GM23338 (cell line): ENCODE measurements at regions not wholly inside any gene's neighbourhood (a gene's known extent, or its start where the extent isn't known, plus 50 kb on each side); places are given as distances from the start of the nearest gene placed in this dataset.

Experiments used
- ATAC-seq: fragments of 200-7000 bp; cut with Tn5 transposase; 3 replicates; pipeline ENCODE4 v1.9.1; 2020
- DNase-seq: peaks from one replicate; pipeline ENCODE4 v3.0.0-alpha.2; 2015; ENCODE audit warnings: low spot score
- H2AFZ ChIP-seq: fragments of 200-600 bp; sonication (generic); 2 replicates; pipeline ENCODE4 v1.8.0; 2016; ENCODE audit warnings: antibody characterized with exemption, mild to moderate bottlenecking, moderate library complexity
- H3F3A ChIP-seq: fragments of 200-600 bp; sonication (generic); replicated peaks from 2 replicates; pipeline ENCODE4 v1.8.0; 2017; ENCODE audit warnings: antibody characterized with exemption, mixed run types, low read depth
- H3K27ac ChIP-seq: fragments of 200-600 bp; sonication (generic); 2 replicates; pipeline ENCODE4 v1.6.1; 2016; ENCODE audit warnings: low read depth
- H3K27me3 ChIP-seq: fragments of 200-600 bp; sonication (generic); 2 replicates; pipeline ENCODE4 v1.8.0; 2016; ENCODE audit warnings: mild to moderate bottlenecking, mixed run types, moderate library complexity; ENCODE audit not compliant: insufficient read depth
- H3K36me3 ChIP-seq: fragments of 200-600 bp; sonication (generic); 2 replicates; pipeline ENCODE4 v1.8.0; 2016; ENCODE audit warnings: mild to moderate bottlenecking; ENCODE audit not compliant: insufficient read depth
- H3K4me1 ChIP-seq: fragments of 200-600 bp; sonication (generic); 2 replicates; pipeline ENCODE4 v1.8.0; 2016; ENCODE audit warnings: mild to moderate bottlenecking, moderate library complexity; ENCODE audit not compliant: insufficient read depth
- H3K4me2 ChIP-seq: fragments of 200-600 bp; sonication (generic); 2 replicates; pipeline ENCODE4 v1.7.1; 2017; ENCODE audit warnings: mixed run types
- H3K4me3 ChIP-seq: fragments of 200-600 bp; sonication (generic); 2 replicates; pipeline ENCODE4 v1.6.1; 2016; ENCODE audit warnings: mixed run types
- H3K79me2 ChIP-seq: fragments of 200-600 bp; sonication (generic); replicated peaks from 2 replicates; pipeline ENCODE4 v1.8.0; 2017; ENCODE audit warnings: mild to moderate bottlenecking; ENCODE audit not compliant: insufficient read depth
- H3K9me2 ChIP-seq: fragments of 200-600 bp; sonication (generic); 2 replicates; pipeline ENCODE4 v1.8.0; 2017; ENCODE audit not compliant: insufficient read depth
- H4K20me1 ChIP-seq: fragments of 200-600 bp; sonication (generic); replicated peaks from 2 replicates; pipeline ENCODE4 v1.8.0; 2017; ENCODE audit warnings: mild to moderate bottlenecking; ENCODE audit not compliant: insufficient read depth
- H3K27ac Mint-ChIP-seq: 2 replicates; pipeline ENCODE4 v1.8.0; 2020; ENCODE audit warnings: inconsistent platforms, mild to moderate bottlenecking, moderate library complexity, mixed read lengths
- H3K27me3 Mint-ChIP-seq: 3 replicates; pipeline ENCODE4 v1.8.0; 2022; ENCODE audit warnings: low read depth, mild to moderate bottlenecking, moderate library complexity, mixed read lengths, inconsistent platforms; ENCODE audit not compliant: insufficient read depth, poor library complexity
- H3K36me3 Mint-ChIP-seq: 3 replicates; pipeline ENCODE4 v1.8.0; 2021; ENCODE audit warnings: low read depth, mild to moderate bottlenecking, inconsistent platforms, moderate library complexity, mixed read lengths
- H3K4me1 Mint-ChIP-seq: 3 replicates; pipeline ENCODE4 v1.8.0; 2020; ENCODE audit warnings: mild to moderate bottlenecking, inconsistent platforms, mixed read lengths
- H3K4me3 Mint-ChIP-seq: 3 replicates; pipeline ENCODE4 v1.8.0; 2021; ENCODE audit warnings: moderate library complexity, mild to moderate bottlenecking, inconsistent platforms, mixed read lengths
- H3K9me3 Mint-ChIP-seq: 3 replicates; pipeline ENCODE4 v1.8.0; 2020; ENCODE audit warnings: moderate library complexity, mild to moderate bottlenecking, inconsistent platforms, mixed read lengths
- CREB1 ChIP-seq: fragments of 250-450 bp; sonication (Bioruptor Pico); IDR thresholded peaks from 2 replicates; pipeline ENCODE4 v1.5.0; 2020; ENCODE audit warnings: low read depth, mild to moderate bottlenecking, moderate library complexity
- EZH2 ChIP-seq: fragments of 200-600 bp; sonication (generic); IDR thresholded peaks from one replicate; pipeline ENCODE4 v1.8.0; 2017; ENCODE audit warnings: antibody characterized with exemption, mild to moderate bottlenecking, low read depth; ENCODE audit not compliant: unreplicated experiment
- EZH2phosphoT487 ChIP-seq: fragments of 200-600 bp; sonication (generic); IDR thresholded peaks from one replicate; pipeline ENCODE4 v1.8.1; 2018; ENCODE audit warnings: antibody characterized with exemption; ENCODE audit not compliant: unreplicated experiment
- JUNB ChIP-seq: IDR thresholded peaks from one replicate; pipeline ENCODE4 v1.6.1; 2016; ENCODE audit warnings: antibody characterized with exemption; ENCODE audit not compliant: unreplicated experiment
- NANOG ChIP-seq: IDR thresholded peaks from 2 replicates; pipeline ENCODE4 v1.6.1; 2016; ENCODE audit warnings: antibody characterized with exemption, borderline replicate concordance
- STAT1 ChIP-seq: IDR thresholded peaks from one replicate; pipeline ENCODE4 v1.6.1; 2016; ENCODE audit warnings: antibody characterized with exemption; ENCODE audit not compliant: unreplicated experiment
- ZNF114 ChIP-seq: fragments of 250-450 bp; sonication (Bioruptor Pico); IDR thresholded peaks from 2 replicates; pipeline ENCODE4 v1.5.0; 2020; ENCODE audit warnings: mild to moderate bottlenecking, moderate library complexity
- ZNF331 ChIP-seq: fragments of 250-450 bp; sonication (Bioruptor Pico); IDR thresholded peaks from 2 replicates; pipeline ENCODE4 v1.5.0; 2020; ENCODE audit warnings: low read depth, mild to moderate bottlenecking, moderate library complexity
- ZNF462 ChIP-seq: fragments of 250-450 bp; sonication (Bioruptor Pico); IDR thresholded peaks from 2 replicates; pipeline ENCODE4 v1.5.0; 2020; ENCODE audit warnings: mild to moderate bottlenecking, moderate library complexity
- TF ChIP-seq, protein P1 (sequence below), 2 experiments: fragments of 200-600 bp in 1 of 2; sonication (generic) in 1 of 2; conservative IDR thresholded peaks; 2 replicates each; pipeline versions ENCODE4 v1.5.1 to v1.6.1; 2016 to 2017; ENCODE audit warnings: antibody characterized with exemption in 2 of 2, low read depth in 2 of 2, mild to moderate bottlenecking in 2 of 2, moderate library complexity in 1 of 2
- TF ChIP-seq, protein P2 (sequence below): IDR thresholded peaks from 2 replicates; pipeline ENCODE4 v1.6.1; 2016; ENCODE audit warnings: antibody characterized with exemption

DNA sequence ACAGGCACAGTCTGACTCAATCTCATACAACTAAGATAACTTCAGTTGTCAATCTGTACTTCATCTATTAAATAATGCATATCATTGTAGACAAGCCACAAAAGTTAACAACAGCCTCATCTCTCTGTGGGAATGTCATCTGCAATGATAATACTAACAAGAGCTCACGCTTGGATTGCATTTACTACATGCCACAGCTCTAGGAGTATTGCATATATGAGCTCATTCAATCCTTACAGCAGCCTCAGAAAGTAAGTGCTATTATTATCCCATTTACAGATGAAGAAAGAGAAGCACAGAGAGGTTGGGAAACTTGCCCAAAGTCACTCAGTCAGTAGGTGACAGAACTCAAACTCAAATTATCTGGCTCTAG, 105.7 kb upstream of the GUCA2B start (continued):
- TF ChIP-seq ZNF462 (CRISPR knock-in tag) (no peak), ZNF331 (CRISPR knock-in tag) (no peak), JUNB (no peak), CREB1 (no peak)
- TF ChIP-seq, protein P1, sequence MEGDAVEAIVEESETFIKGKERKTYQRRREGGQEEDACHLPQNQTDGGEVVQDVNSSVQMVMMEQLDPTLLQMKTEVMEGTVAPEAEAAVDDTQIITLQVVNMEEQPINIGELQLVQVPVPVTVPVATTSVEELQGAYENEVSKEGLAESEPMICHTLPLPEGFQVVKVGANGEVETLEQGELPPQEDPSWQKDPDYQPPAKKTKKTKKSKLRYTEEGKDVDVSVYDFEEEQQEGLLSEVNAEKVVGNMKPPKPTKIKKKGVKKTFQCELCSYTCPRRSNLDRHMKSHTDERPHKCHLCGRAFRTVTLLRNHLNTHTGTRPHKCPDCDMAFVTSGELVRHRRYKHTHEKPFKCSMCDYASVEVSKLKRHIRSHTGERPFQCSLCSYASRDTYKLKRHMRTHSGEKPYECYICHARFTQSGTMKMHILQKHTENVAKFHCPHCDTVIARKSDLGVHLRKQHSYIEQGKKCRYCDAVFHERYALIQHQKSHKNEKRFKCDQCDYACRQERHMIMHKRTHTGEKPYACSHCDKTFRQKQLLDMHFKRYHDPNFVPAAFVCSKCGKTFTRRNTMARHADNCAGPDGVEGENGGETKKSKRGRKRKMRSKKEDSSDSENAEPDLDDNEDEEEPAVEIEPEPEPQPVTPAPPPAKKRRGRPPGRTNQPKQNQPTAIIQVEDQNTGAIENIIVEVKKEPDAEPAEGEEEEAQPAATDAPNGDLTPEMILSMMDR (conservative IDR thresholded peaks at IDR 0.05; ENCODE audit: low read depth in 2 of 2) = no peak

DNA sequence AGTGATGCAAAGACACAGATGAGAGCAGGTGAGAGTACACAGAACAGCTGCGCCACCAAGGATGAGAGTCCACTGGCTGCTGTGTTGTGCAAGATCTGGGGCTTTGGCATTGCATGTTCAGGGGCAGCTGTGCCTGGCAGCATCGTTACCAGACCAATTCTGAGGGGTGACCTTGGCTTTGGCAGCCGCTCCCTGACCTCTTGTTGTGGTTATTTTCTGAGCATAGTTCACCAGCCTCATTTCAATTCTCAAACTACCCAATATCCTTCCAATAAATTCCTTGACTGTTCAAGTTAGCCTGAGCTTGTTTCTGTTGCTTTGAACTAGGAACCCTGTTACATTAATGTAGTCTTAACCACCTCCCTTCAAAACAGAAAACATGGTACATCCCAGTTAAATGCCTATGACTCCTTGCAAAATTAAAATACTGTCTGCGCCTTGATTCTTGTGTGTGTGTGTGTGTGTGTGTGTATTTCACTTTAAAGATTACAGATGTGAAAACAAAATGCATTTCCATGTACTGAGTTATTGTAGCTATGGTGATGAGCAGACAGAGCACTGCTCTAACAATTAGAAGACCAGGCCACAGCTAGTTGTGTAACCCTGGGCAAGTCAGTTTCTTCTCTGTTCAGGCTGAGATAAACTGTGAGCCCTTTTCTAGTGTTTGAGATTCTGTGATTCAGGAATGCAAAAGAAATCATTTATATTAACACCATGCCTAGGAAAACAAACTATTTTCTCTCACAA, 106.3 kb upstream of the GUCA2B start:
- Mint-ChIP-seq H3K27me3 (peaks cover 2% of the 10 kb centered on the region), H3K9me3 (no peaks in the 10 kb centered on the region), H3K4me1 (peaks cover 7% of the 10 kb centered on the region), H3K4me3 (no peak overlapping the region), H3K36me3 (no peaks in the 10 kb centered on the region), H3K27ac (no peak overlapping the region)
- Histone ChIP-seq H3K27ac (no peak overlapping the region), H4K20me1 (no peaks in the 10 kb centered on the region), H3K36me3 (no peaks in the 10 kb centered on the region), H3K9me2 (0 out of 2 replicates have a peak, but pooled peaks cover 4% of the 10 kb centered on the region), H2AFZ (peak overlapping the region; percentile 59; the same call in 1 of the 2 replicates), H3F3A (no peaks in the 10 kb centered on the region), H3K79me2 (no peaks in the 10 kb centered on the region), H3K27me3 (no peaks in the 10 kb centered on the region), H3K4me1 (no peaks in the 10 kb centered on the region), H3K4me3 (no peak overlapping the region), H3K4me2 (no peak overlapping the region)
- ATAC-seq = no peak
- no peak for DNase-seq
- TF ChIP-seq NANOG (no peak), EZH2 (no peak), CREB1 (no peak), STAT1 (no peak), EZH2phosphoT487 (no peak), ZNF114 (CRISPR knock-in tag) (no peak)
- TF ChIP-seq, protein P1 (conservative IDR thresholded peaks at IDR 0.05; ENCODE audit: low read depth in 2 of 2) = no peak
- TF ChIP-seq, protein P2, sequence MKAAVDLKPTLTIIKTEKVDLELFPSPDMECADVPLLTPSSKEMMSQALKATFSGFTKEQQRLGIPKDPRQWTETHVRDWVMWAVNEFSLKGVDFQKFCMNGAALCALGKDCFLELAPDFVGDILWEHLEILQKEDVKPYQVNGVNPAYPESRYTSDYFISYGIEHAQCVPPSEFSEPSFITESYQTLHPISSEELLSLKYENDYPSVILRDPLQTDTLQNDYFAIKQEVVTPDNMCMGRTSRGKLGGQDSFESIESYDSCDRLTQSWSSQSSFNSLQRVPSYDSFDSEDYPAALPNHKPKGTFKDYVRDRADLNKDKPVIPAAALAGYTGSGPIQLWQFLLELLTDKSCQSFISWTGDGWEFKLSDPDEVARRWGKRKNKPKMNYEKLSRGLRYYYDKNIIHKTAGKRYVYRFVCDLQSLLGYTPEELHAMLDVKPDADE = no peak
